ENCODE measurements at regions not wholly inside any gene's neighbourhood (a gene's known extent, or its start where the extent isn't known, plus 50 kb on each side); places are given as distances from the start of the nearest gene placed in this dataset.

DNA sequence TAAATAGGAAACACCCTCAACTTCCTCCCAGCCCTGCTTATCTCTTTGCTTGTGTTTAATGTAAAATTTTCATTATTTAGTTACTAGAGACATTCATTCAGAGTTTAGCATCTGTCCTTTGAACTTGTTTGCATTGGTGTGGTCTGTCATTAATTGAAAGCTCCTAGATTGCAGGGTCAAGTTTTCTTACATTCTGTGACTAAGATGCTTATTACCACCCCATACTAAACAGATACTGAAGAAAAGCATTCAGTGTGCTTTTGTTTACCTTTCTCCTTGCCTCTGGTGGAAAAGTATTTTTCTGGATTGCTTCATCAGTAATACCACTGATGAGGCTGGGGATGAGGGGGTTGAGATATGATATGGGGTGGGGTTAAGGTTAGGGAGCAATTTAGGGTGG is 199.0 kb downstream of the SAMD5 start:
- TF ChIP-seq TCF12 (IDR thresholded peaks at IDR 0.05; ENCODE audit: low read depth): no peak
- no peak for TF ChIP-seq FOXM1 (IDR thresholded peaks at IDR 0.05; ENCODE audit: borderline replicate concordance, low read depth)
- TF ChIP-seq, protein P1, sequence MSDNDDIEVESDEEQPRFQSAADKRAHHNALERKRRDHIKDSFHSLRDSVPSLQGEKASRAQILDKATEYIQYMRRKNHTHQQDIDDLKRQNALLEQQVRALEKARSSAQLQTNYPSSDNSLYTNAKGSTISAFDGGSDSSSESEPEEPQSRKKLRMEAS (IDR thresholded peaks at IDR 0.05): no peak
- no peak for TF ChIP-seq EP300 (IDR thresholded peaks at IDR 0.05; ENCODE audit: borderline replicate concordance)
- TF ChIP-seq, protein P2, sequence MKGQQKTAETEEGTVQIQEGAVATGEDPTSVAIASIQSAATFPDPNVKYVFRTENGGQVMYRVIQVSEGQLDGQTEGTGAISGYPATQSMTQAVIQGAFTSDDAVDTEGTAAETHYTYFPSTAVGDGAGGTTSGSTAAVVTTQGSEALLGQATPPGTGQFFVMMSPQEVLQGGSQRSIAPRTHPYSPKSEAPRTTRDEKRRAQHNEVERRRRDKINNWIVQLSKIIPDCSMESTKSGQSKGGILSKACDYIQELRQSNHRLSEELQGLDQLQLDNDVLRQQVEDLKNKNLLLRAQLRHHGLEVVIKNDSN (IDR thresholded peaks at IDR 0.05): no peak
- TF ChIP-seq CREB1 (IDR thresholded peaks at IDR 0.05; ENCODE audit: low read depth): no peak
- TF ChIP-seq EGR1 (IDR thresholded peaks at IDR 0.05): no peak
- TF ChIP-seq RAD21 (IDR thresholded peaks at IDR 0.05; ENCODE audit: low read depth): no peak
- TF ChIP-seq YY1 (IDR thresholded peaks at IDR 0.05; ENCODE audit: low read depth): no peak
- no peak for TF ChIP-seq ZBTB7A (IDR thresholded peaks at IDR 0.05; ENCODE audit: low read depth)
- no peak for TF ChIP-seq TAF1 (IDR thresholded peaks at IDR 0.05; ENCODE audit: low read depth)
- no peak for TF ChIP-seq TEAD4 (IDR thresholded peaks at IDR 0.05)
- TF ChIP-seq NFIC (IDR thresholded peaks at IDR 0.05): no peak
- TF ChIP-seq CEBPB (IDR thresholded peaks at IDR 0.05): no peak

DNA sequence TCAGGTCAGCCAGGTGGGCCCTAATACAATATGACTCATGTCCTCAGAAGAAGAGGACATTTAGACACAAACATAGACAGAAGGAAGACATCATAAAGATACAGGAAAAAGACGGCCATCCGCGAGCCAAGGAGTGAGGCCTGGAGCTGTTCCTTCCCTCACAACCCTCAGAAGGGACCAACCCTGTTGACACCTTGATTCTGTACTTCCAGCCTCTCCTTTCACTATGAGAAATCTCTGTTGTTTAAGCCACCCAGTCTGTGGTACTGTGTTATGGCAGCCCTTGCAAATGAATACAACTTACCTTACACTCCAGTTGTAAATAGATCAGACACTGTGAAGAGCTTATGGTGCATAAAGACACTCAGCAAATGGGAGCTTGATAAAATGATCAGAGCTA is 199.7 kb downstream of the SAMD5 start:
- TF ChIP-seq, protein P1 (IDR thresholded peaks at IDR 0.05): no peak
- no peak for TF ChIP-seq EP300 (IDR thresholded peaks at IDR 0.05; ENCODE audit: borderline replicate concordance)
- TF ChIP-seq TCF12 (IDR thresholded peaks at IDR 0.05; ENCODE audit: low read depth): no peak
- TF ChIP-seq TEAD4 (IDR thresholded peaks at IDR 0.05): no peak
- TF ChIP-seq, protein P3, sequence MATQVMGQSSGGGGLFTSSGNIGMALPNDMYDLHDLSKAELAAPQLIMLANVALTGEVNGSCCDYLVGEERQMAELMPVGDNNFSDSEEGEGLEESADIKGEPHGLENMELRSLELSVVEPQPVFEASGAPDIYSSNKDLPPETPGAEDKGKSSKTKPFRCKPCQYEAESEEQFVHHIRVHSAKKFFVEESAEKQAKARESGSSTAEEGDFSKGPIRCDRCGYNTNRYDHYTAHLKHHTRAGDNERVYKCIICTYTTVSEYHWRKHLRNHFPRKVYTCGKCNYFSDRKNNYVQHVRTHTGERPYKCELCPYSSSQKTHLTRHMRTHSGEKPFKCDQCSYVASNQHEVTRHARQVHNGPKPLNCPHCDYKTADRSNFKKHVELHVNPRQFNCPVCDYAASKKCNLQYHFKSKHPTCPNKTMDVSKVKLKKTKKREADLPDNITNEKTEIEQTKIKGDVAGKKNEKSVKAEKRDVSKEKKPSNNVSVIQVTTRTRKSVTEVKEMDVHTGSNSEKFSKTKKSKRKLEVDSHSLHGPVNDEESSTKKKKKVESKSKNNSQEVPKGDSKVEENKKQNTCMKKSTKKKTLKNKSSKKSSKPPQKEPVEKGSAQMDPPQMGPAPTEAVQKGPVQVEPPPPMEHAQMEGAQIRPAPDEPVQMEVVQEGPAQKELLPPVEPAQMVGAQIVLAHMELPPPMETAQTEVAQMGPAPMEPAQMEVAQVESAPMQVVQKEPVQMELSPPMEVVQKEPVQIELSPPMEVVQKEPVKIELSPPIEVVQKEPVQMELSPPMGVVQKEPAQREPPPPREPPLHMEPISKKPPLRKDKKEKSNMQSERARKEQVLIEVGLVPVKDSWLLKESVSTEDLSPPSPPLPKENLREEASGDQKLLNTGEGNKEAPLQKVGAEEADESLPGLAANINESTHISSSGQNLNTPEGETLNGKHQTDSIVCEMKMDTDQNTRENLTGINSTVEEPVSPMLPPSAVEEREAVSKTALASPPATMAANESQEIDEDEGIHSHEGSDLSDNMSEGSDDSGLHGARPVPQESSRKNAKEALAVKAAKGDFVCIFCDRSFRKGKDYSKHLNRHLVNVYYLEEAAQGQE (IDR thresholded peaks at IDR 0.05; ENCODE audit: low read depth): no peak
- no peak for TF ChIP-seq EGR1 (IDR thresholded peaks at IDR 0.05)
- TF ChIP-seq TAF1 (IDR thresholded peaks at IDR 0.05; ENCODE audit: low read depth): no peak
- TF ChIP-seq CREB1 (IDR thresholded peaks at IDR 0.05; ENCODE audit: low read depth): no peak
- TF ChIP-seq FOXM1 (IDR thresholded peaks at IDR 0.05; ENCODE audit: borderline replicate concordance, low read depth): no peak
- TF ChIP-seq, protein P2 (IDR thresholded peaks at IDR 0.05): no peak
- TF ChIP-seq RAD21 (IDR thresholded peaks at IDR 0.05; ENCODE audit: low read depth): no peak
- TF ChIP-seq NFIC (IDR thresholded peaks at IDR 0.05): no peak
- no peak for TF ChIP-seq YY1 (IDR thresholded peaks at IDR 0.05; ENCODE audit: low read depth)
- no peak for TF ChIP-seq ZBTB7A (IDR thresholded peaks at IDR 0.05; ENCODE audit: low read depth)
- no peak for TF ChIP-seq CEBPB (IDR thresholded peaks at IDR 0.05)

DNA sequence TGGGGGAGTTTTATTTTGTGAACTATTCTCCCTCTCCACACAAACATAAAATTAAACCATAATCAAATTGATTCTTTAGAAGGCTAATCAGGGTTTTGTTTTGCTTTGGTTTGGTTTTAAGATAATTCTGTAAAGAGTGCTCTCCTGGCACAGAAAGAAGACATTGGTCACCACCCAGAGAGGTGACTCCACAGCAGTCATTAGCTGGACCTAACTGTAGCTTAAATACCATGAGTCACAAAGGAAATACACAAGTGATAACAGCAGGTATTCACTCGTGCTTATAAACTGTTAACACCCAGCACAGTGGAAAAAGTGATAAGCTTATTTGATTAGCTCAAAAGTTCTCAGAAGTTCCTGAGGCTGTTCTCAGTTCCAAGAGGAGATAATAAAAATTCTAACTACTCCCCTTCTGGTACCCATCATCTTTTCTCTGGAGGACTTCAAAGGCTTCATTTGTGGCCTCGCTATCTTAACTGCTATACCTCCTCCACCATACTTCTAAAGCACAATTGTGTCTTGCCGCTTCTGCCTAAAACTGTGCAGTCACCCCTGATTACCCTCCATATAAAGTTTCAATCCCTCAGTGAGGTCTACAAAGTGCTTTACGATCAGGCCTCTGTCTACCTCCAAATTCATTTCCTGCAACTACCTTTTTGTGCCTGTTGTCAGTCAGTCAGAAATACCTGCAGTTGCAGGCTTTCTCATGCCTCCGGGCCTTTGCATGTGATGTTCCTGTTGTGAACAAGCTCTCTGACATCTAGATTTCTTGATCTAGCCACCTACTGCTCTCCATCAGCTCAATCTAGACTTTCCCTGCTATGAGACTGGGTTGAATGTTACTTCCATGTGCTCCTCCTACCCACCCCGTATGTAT is 201.1 kb downstream of the SAMD5 start:
- TF ChIP-seq TEAD4 (IDR thresholded peaks at IDR 0.05): no peak
- TF ChIP-seq NFIC (IDR thresholded peaks at IDR 0.05): no peak
- TF ChIP-seq RAD21 (IDR thresholded peaks at IDR 0.05; ENCODE audit: low read depth): no peak
- TF ChIP-seq, protein P1 (IDR thresholded peaks at IDR 0.05): no peak
- TF ChIP-seq FOXM1 (IDR thresholded peaks at IDR 0.05; ENCODE audit: borderline replicate concordance, low read depth): no peak
- TF ChIP-seq, protein P3 (IDR thresholded peaks at IDR 0.05; ENCODE audit: low read depth): no peak
- TF ChIP-seq, protein P2 (IDR thresholded peaks at IDR 0.05): no peak
- no peak for TF ChIP-seq TCF12 (IDR thresholded peaks at IDR 0.05; ENCODE audit: low read depth)
- no peak for TF ChIP-seq CEBPB (IDR thresholded peaks at IDR 0.05)
- no peak for TF ChIP-seq TAF1 (IDR thresholded peaks at IDR 0.05; ENCODE audit: low read depth)
- TF ChIP-seq ZBTB7A (IDR thresholded peaks at IDR 0.05; ENCODE audit: low read depth): no peak

DNA sequence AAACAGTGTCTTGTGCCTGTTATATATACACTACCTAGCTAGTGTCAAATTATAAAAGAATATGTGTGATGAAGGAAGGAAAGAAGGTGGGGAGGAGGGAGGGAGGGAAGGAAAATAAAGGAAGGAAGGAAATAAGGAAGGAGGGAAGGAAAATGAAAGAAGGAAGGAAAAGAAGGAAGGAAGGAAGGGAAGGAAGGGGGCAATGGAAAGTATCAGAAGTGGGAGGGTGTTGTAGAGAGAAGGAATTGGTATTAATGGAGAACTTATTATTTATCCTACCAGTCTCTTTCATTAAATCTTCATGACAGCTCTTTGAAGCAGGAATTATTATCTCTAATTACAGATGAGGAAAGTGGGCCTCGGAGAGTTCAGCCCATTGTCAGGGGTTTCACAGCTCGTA is 202.4 kb downstream of the SAMD5 start:
- TF ChIP-seq, protein P2 (IDR thresholded peaks at IDR 0.05): no peak
- TF ChIP-seq FOXM1 (IDR thresholded peaks at IDR 0.05; ENCODE audit: borderline replicate concordance, low read depth): no peak
- TF ChIP-seq, protein P1 (IDR thresholded peaks at IDR 0.05): no peak

All from Ishikawa (cell line).